ENCODE measurements at regions not wholly inside any gene's neighbourhood (a gene's known extent, or its start where the extent isn't known, plus 50 kb on each side); places are given as distances from the start of the nearest gene placed in this dataset.

- no peak for TF ChIP-seq EZH2phosphoT487 (IDR thresholded peaks at IDR 0.05; ENCODE audit: borderline replicate concordance, low read depth, low read length)
- TF ChIP-seq CTCF (conservative IDR thresholded peaks at IDR 0.05; ENCODE audit: low read length): no peak
- Histone ChIP-seq H4K20me1 (ENCODE audit: insufficient read depth, low read length) (no peaks in the 10 kb centered on the region), H3K4me3 (ENCODE audit: low read depth, low read length, poor library complexity, severe bottlenecking) (no peak overlapping the region), H3K4me1 (ENCODE audit: insufficient read depth, low read length, poor library complexity, severe bottlenecking) (no peaks in the 10 kb centered on the region), H3K79me2 (ENCODE audit: insufficient read depth, low read depth, low read length) (no peaks in the 10 kb centered on the region), H3K27ac (ENCODE audit: low read depth, low read length, poor library complexity, severe bottlenecking) (no peak overlapping the region), H2AFZ (ENCODE audit: low read length) (no peak overlapping the region), H3K9me3 (ENCODE audit: low read length) (no peaks in the 10 kb centered on the region), H3K4me2 (ENCODE audit: low read length) (no peak overlapping the region), H3K9me2 (ENCODE audit: insufficient read depth, low read length) (no peaks in the 10 kb centered on the region), H3K36me3 (ENCODE audit: insufficient read depth, low read length) (no peaks in the 10 kb centered on the region)
- no TSS peak for BruUV-seq (replicated peaks)
- ChIA-PET POLR2A (no interaction called here), CTCF (ENCODE audit: unreplicated experiment) (no interaction called here)
- no peak for DNase-seq (ENCODE audit: low spot score)
- intact Hi-C loops (cut with micrococcal nuclease; ENCODE audit: unreplicated experiment): no loop called here
Observed at GRCh38 chr4:111020476-111020875, 397.6 kb upstream of the PITX2 start.

GRCh38 chr4:111020961-111021360, 398.1 kb upstream of the PITX2 start:
- no peaks in the 10 kb centered on the region for H3K4me1 ChIP-seq (ENCODE audit: insufficient read depth, low read length, poor library complexity, severe bottlenecking)
- intact Hi-C loops (cut with micrococcal nuclease; ENCODE audit: unreplicated experiment): no loop called here
- no peak overlapping the region for H3K4me2 ChIP-seq (ENCODE audit: low read length)
- no peaks in the 10 kb centered on the region for H3K9me3 ChIP-seq (ENCODE audit: low read length)
- no TSS peak for BruUV-seq (replicated peaks)
- POLR2A ChIA-PET: interaction anchor here (0.7 kb wide), 1 partner anchor 1726 kb away, joined by 3 read pairs; no protein-coding TSS in a partner anchor
- no peaks in the 10 kb centered on the region for H3K79me2 ChIP-seq (ENCODE audit: insufficient read depth, low read depth, low read length)
- CTCF ChIA-PET (ENCODE audit: unreplicated experiment): no interaction called here
- no peak for DNase-seq (ENCODE audit: low spot score)
- no peak for TF ChIP-seq EZH2phosphoT487 (IDR thresholded peaks at IDR 0.05; ENCODE audit: borderline replicate concordance, low read depth, low read length)
- TF ChIP-seq CTCF (conservative IDR thresholded peaks at IDR 0.05; ENCODE audit: low read length): no peak
- no peak overlapping the region for H3K27ac ChIP-seq (ENCODE audit: low read depth, low read length, poor library complexity, severe bottlenecking)
- no peaks in the 10 kb centered on the region for H4K20me1 ChIP-seq (ENCODE audit: insufficient read depth, low read length)
- no peak overlapping the region for H3K4me3 ChIP-seq (ENCODE audit: low read depth, low read length, poor library complexity, severe bottlenecking)
- no peaks in the 10 kb centered on the region for H3K9me2 ChIP-seq (ENCODE audit: insufficient read depth, low read length)
- no peak overlapping the region for H2AFZ ChIP-seq (ENCODE audit: low read length)
- H3K36me3 ChIP-seq (ENCODE audit: insufficient read depth, low read length): no peaks in the 10 kb centered on the region

DNA sequence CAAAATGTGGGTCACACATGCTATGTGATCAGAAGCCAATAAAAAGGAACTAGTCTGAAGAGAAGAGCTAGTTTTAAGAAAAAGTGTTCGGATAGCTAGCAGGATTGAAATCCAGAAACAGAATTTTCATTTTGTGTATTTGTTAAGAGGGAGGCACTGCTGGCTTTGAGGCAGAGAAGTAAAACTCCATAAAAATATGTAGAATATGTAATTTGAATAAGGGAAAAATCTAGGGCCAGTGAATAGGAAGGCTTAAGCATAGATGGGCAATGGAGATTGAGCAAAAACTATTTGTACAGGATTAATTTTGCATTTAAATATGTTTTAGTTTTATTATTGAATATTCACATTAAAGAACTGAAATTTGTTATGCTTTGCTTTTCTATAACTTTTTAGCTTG, 399.9 kb upstream of the PITX2 start:
- intact Hi-C loops (cut with micrococcal nuclease; ENCODE audit: unreplicated experiment): no loop called here
- no peaks in the 10 kb centered on the region for H3K79me2 ChIP-seq (ENCODE audit: insufficient read depth, low read depth, low read length)

More for the DNA sequence above, 399.9 kb upstream of the PITX2 start:
- no peak overlapping the region for H3K27ac ChIP-seq (ENCODE audit: low read depth, low read length, poor library complexity, severe bottlenecking)
- H2AFZ ChIP-seq (ENCODE audit: low read length): no peak overlapping the region
- no peak overlapping the region for H3K4me3 ChIP-seq (ENCODE audit: low read depth, low read length, poor library complexity, severe bottlenecking)
- H3K4me2 ChIP-seq (ENCODE audit: low read length): no peak overlapping the region
- no peak for TF ChIP-seq CTCF (conservative IDR thresholded peaks at IDR 0.05; ENCODE audit: low read length)
- TF ChIP-seq EZH2phosphoT487 (IDR thresholded peaks at IDR 0.05; ENCODE audit: borderline replicate concordance, low read depth, low read length): no peak
- no peak for DNase-seq (ENCODE audit: low spot score)
- POLR2A ChIA-PET: no interaction called here
- H3K4me1 ChIP-seq (ENCODE audit: insufficient read depth, low read length, poor library complexity, severe bottlenecking): no peaks in the 10 kb centered on the region
- no peaks in the 10 kb centered on the region for H3K9me3 ChIP-seq (ENCODE audit: low read length)
- CTCF ChIA-PET (ENCODE audit: unreplicated experiment): no interaction called here
- H4K20me1 ChIP-seq (ENCODE audit: insufficient read depth, low read length): no peaks in the 10 kb centered on the region
- no TSS peak for BruUV-seq (replicated peaks)
- no peaks in the 10 kb centered on the region for H3K9me2 ChIP-seq (ENCODE audit: insufficient read depth, low read length)
- no peaks in the 10 kb centered on the region for H3K36me3 ChIP-seq (ENCODE audit: insufficient read depth, low read length)

Data from OCI-LY7 (cell line).